ENCODE measurements at regions not wholly inside any gene's neighbourhood (a gene's known extent, or its start where the extent isn't known, plus 50 kb on each side); places are given as distances from the start of the nearest gene placed in this dataset.

DNA sequence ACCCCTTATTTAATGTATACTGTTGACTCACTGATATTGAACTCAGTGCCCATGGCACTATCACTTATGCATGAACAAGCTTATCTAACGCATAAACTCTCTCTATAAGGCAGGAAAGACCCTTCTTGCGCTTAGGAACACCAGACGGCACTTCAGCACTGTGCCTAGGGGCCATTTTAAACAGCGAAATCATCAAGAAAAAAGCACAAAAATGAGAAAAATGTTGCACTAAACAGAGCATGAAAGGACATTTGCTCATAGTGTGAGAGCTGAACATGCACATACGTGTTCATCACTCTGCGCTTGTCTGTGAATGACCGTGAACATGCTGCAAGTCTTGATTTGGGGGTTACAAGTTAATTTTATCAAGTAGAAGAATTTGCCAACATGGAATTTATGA lies 109.6 kb downstream of the WDR11 start:
- no peak for DNase-seq (ENCODE audit: low spot score)
- in situ Hi-C loops (cut with HindIII; ENCODE audit: low sequenced_read_pairs), result no loop called here

- no peak for DNase-seq (ENCODE audit: low spot score)
- in situ Hi-C loops (cut with HindIII; ENCODE audit: low sequenced_read_pairs), result no loop called here
Observed at GRCh38 chr10:120961795-120962755, 110.9 kb downstream of the WDR11 start.

DNA sequence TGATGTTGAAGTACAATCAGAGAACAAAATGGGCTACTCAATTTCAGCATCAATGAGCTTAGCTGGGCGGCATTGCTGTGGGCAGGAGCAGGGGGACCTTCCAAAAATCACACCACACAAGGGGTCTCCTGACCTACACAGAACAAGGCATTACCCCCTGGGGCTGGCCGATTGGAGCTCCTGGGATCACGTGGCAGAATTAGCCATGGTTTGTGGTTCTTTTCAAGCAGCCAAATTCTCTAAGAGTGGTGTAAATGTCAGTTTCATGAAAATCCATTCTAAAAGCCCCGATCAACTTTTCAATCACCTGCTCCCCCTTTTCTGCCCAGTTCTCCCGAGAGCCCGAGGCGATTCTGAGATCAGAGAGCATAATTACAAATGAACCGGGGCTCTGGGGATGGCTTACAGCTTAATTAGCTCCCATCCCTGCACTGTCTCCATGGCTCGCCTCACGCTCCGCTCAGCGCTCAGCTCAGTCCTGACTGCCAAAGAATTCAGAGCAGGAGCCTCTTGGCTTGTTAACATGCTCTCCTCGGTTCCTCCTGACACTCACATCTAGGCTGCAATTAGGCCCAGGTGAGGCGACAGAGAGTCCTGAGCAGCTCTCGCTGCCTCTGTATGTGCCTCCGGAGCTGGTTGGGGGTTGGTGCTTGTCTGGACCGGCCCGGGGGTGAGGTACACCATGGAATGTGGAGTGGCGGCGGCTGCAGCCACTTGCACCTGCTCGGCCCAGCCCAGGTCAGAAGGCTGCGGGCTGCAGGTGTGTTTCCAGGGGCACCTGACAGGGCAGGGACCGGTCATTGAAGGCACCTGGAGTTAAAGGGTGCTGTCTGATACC lies 111.8 kb downstream of the WDR11 start:
- DNase-seq (ENCODE audit: low spot score), result peak; percentile 19
- in situ Hi-C loops (cut with HindIII; ENCODE audit: low sequenced_read_pairs), result no loop called here

GRCh38 chr10:120963594-120964220 lies 112.5 kb downstream of the WDR11 start:
- in situ Hi-C loops (cut with HindIII; ENCODE audit: low sequenced_read_pairs), result no loop called here
- DNase-seq (ENCODE audit: low spot score), result no peak

DNA sequence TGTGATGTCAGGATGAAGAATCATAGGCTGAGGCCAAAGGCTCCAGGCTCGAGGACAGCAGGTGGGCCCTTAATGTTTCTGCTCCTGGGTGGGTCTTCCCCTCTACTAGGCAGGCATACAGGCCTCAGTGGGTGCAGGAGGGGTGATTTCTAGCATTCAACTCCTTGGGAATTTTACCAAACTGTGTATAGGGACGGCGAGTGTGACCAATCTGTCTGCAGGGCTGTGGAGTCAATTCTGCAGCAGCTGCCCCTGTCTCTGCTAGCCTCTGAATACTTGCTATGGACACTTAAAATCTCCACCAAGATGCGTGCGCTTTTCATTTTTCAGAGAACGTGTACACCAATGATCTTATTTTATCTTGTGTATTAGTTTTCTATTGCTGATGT lies 115.5 kb downstream of the WDR11 start:
- in situ Hi-C loops (cut with HindIII; ENCODE audit: low sequenced_read_pairs), result no loop called here
- DNase-seq (ENCODE audit: low spot score), result no peak

DNA sequence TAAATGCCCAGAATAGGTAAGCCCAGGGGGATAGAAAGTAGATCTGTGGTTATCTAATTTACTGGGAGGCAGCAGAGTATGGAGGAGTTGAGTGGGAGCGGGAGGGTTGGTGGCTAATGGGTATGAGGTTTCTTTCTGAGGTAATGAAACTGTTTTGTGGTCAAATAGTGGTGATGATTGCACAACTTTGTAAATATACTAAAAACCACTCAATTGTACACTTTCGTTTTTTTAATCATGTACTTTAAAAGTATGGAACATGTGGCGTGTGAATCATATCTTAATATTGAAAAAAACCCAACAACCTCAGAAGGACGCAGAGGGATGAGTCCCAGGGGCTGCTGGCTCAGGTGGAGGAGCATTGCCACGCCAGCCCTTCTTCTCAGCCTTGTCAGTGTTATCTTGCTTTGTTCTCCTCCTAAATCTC lies 118.1 kb downstream of the WDR11 start:
- in situ Hi-C loops (cut with HindIII; ENCODE audit: low sequenced_read_pairs), result no loop called here
- no peak for DNase-seq (ENCODE audit: low spot score)

DNA sequence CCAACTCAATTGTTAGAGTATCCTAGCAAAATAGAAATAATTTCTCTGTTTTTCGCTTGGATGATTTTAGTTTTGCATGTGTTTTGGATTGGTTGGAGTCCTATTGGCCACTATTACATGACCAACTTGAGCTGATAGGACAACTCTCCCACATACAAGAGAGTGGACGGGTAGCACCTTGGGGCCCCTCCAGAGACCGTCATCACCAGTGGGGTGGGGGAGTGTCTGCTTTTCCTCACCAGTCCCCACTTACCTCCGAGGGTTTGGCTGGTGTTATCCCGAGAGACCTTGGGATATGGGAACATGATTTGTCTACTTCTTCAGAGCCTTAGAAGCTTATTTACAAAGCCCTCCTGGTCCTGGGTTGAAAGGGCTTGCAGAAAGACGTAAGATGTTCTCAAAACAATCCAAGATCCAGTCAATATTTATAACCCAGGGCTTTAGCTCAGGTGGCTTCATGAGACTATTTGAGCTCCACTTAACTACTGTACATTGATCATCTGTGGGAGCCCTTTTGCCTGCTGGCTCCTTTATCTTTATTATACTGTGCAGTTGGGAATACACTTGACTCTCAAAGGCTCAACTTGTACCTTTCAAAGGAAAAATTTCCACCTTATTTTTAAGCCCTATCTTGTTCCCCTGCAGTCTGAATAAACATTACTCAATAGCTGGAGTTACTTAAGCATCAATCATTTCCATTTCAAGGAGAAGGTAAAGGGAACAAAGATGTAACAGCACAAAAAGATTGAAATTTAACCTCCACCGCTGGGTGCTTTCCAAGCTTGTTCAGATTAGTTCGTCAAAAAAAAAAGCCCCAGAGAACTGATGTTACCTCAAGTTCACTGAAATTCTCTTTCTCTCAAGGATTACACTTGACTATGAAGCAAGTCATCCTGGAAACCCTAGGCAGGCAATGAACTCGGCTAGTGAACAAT lies 119.7 kb downstream of the WDR11 start:
- in situ Hi-C loops (cut with HindIII; ENCODE audit: low sequenced_read_pairs), result no loop called here
- DNase-seq (ENCODE audit: low spot score), result no peak

GRCh38 chr10:120971671-120972070 lies 120.5 kb downstream of the WDR11 start:
- DNase-seq (ENCODE audit: low spot score), result no peak
- in situ Hi-C loops (cut with HindIII; ENCODE audit: low sequenced_read_pairs), result no loop called here

- DNase-seq (ENCODE audit: low spot score), result no peak
- in situ Hi-C loops (cut with HindIII; ENCODE audit: low sequenced_read_pairs), result no loop called here
Observed at GRCh38 chr10:120972259-120972658, 121.1 kb downstream of the WDR11 start.

DNA sequence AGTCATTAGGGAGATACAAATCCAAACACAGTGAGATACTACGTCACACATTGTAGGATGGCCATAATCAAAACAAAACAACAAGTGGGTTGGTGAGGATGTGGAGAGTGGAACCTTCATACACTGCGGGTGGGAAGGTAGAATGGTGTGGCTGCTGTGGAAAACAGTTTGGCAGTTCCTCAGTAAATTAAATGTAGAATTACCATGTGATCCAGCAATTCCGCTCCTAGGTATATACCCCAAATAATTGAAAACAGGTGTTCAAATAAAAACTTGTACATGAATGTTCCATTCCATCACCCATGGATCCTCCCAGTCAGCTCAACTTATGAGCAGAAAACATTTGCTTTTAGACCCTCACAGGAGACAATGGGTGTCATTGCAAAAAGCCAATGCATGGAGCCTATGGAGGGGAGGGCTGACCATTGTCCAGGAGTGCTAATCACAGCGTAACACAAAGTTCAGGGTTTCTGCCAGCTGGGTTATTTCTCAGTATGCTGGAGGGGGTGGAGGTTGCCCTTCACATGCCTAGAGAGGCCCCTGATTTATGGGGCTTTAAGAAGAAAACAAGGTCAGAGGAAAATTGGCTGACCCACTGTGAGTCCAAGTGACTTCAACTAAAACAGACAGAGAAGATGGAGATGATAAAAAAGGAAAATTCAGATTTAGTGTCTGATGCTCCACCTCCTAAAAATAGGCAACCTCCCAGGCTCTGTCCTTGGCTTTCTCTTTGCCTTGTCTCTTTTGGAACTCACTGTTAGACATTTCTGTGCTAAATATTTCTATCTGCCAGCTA lies 124.1 kb downstream of the WDR11 start:
- DNase-seq (ENCODE audit: low spot score), result no peak
- in situ Hi-C loops (cut with HindIII; ENCODE audit: low sequenced_read_pairs), result no loop called here

- in situ Hi-C loops (cut with HindIII; ENCODE audit: low sequenced_read_pairs), result no loop called here
- no peak for DNase-seq (ENCODE audit: low spot score)
Observed at GRCh38 chr10:120975868-120976225, 124.7 kb downstream of the WDR11 start.

- in situ Hi-C loops (cut with HindIII; ENCODE audit: low sequenced_read_pairs), result no loop called here
- DNase-seq (ENCODE audit: low spot score), result no peak
Observed at GRCh38 chr10:120977897-120978296, 126.7 kb downstream of the WDR11 start.

DNA sequence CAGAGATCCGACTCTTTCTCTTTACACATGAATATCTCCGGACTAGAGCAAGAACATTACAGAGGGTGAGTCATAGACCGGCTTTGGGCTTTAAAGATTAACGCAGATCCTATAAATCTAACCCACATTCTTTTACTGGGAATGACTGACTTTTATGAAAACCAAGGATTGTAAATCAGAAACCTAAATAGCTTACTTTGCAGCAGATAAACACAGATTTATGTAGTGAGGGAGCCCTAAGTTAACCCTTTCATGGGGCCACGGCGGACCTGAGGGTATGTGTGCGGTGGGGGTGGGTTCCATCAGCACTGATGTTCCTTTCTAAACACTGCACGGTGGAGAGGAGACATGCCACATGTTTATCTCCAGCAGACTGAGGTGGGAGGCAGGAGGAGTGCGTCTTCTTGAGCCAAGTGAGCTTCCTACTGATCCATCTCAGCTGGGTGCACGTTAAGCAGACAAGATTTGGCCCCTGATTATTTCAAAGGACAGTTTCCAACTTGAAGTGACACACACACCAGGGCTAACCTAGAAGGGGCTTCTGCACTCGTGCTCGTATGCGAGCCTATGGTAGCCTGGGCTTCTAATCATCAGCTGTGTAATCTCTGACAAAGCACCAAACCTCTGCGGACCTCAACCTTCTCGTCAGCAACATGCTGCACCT lies 127.6 kb downstream of the WDR11 start:
- in situ Hi-C loops (cut with HindIII; ENCODE audit: low sequenced_read_pairs), result no loop called here
- DNase-seq (ENCODE audit: low spot score), result no peak

- DNase-seq (ENCODE audit: low spot score), result no peak
- in situ Hi-C loops (cut with HindIII; ENCODE audit: low sequenced_read_pairs), result no loop called here
Observed at GRCh38 chr10:120979435-120980278, 128.5 kb downstream of the WDR11 start.

DNA sequence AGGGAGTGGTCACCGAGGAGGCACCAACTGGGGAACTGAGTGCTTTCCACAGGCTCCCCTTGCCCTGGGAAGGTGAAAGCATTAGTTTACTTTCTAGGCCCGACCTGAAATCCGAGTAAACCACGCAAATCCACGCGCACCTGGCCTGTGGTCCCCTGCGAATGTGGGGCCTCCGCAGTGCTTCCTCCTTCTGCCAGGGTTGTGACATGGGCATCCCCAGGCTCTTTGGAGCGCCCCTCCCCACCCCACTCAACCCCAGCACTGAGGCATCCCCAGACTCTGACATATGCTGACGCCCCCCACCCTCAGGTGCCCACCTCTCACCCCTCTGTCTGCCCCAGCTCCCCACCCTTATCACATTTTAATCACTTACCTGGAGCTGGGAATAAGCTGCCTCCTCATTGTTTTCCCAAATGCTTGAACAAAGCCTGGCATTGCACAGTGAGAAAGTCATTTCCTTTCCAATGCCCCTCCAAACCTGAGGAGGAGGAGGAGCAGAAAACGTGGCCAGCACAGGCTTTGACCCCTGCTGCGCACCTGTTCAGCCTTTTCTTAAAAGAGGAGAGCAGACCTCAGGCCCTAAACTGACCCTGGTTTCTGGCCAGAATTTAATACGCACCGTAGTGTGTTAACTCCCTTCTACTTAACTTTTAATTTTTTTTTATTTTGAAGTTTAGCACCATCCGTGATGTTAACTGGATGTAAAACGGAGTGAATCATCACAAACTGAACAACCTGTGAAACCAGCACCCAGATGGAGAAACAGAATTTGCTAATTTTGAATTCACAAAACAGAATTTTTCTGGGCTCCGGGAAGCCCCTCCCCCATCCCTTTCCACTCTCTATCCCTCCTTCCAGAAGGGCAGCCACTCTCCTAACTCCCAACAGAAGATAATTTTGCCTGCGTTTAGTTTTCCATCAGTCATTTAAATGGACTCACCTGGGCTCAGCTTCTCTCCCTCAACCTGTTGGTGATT lies 129.4 kb downstream of the WDR11 start:
- in situ Hi-C loops (cut with HindIII; ENCODE audit: low sequenced_read_pairs), result no loop called here
- no peak for DNase-seq (ENCODE audit: low spot score)
